GM18517 (cell line): ENCODE measurements at regions not wholly inside any gene's neighbourhood (a gene's known extent, or its start where the extent isn't known, plus 50 kb on each side); places are given as distances from the start of the nearest gene placed in this dataset.
"Not testable (repeated sequence)": the region's sequence is repeated elsewhere in the genome, so short reads cannot be mapped to it uniquely, and the experiment has no call there.

ENCODE experiments used
- ATAC-seq: cut with Tn5 transposase; IDR thresholded peaks from one replicate; pipeline ENCODE4 v1.9.1; 2021; ENCODE audit warnings: mild to moderate bottlenecking, moderate library complexity; ENCODE audit not compliant: unreplicated experiment

GRCh38 chrX:63285375-63285774 is 65.8 kb downstream of the SPIN4 start:
- no peak for ATAC-seq

DNA sequence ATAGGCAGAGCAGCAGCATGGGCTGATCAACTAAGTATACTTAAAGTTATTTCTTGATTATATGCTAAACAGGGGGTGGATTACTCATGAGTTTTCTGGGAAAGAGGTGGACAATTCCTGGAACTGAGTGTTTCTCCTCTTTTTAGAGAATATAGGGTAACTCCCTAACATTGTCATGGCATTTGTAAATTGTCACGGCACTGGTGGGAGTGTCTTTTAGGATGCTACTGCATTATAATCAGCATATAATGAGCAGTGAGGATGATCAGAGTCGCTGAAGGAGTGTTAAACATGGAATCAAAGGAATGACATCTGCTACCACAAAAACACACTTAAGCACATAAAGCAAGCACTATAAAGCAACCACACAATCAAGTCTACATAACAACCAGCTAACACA is 66.5 kb downstream of the SPIN4 start:
- ATAC-seq, result no peak

DNA sequence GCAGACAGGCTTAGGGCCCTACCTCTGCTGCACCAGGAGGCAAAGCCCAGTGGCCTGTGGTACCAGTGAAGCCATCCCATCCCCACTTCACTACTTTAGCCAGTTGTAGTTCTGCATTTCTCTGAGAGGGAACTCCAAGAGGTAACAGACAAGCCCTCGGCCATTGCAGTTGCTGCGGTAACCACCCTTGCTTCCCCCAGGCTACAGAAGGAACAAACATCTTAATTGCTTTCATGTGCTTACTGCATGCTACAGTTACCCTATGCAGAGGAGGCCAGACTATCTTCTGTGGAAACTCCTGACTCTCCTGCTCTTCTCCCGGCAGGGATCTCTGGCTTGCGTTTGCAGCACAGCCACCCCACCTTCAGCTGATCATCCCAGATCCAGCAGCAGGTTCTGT is 67.8 kb downstream of the SPIN4 start:
- no peak for ATAC-seq

DNA sequence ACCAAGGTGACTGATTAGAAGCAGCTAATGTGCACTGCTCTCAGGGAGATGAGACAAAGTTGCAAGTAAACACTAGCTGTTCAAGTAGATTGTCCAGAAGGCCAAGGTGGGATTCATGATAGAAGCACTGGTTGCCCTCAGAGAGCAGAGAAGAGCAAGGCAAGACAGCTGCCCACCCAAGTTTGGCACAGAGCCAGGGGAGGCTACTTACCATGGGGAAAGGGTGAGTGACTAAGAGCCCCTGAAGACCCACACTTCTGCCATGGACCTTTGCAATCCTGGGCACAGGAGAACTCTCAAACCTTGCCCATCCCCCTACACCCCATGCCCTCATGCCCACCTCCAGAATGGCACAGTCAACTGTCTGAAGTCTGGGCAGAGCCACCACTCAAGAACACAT is 68.3 kb downstream of the SPIN4 start:
- ATAC-seq, result no peak

DNA sequence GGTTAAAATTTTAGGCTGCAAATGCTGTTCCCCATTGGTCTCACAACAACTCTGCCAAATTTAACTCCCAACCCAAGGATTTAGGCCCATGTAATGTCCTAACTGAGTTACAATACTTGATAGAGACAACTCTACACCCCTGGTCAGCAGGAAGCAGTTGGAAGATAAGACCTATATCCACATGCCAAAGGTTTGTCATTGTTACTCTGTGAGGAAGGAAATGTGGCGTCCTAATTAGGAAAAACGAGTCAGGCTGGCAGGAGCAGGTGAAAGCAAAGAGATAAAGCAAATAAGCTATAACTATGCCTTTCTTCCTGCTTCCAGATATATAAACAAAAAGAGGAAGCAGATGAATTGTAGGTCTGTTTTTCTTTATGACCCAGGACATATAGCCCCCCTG is 69.1 kb downstream of the SPIN4 start:
- no peak for ATAC-seq

GRCh38 chrX:63281465-63281864 is 69.7 kb downstream of the SPIN4 start:
- no peak for ATAC-seq

GRCh38 chrX:63277394-63277793 is 73.7 kb downstream of the SPIN4 start:
- ATAC-seq, result not testable (repeated sequence)

- peak; percentile 60 for ATAC-seq
Measured at GRCh38 chrX:63275127-63275526, 76.0 kb downstream of the SPIN4 start.

DNA sequence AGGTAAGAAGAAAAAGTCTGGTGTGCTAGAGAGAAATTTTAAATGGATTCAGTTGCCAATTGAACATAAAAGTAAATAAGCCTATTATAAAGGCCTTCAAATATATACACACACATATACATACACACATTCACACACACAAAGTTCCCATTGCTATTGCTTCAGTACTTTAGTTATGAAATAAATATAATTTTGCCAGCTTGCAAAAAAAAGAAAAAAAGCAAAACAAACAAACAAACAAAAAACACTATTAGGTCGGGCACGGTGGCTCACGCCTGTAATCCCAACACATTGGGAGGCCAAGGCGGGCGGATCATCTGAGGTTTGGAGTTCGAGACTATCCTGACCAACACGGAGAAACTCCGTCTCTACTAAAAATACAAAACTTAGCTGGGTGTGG is 80.3 kb downstream of the SPIN4 start:
- no peak for ATAC-seq

DNA sequence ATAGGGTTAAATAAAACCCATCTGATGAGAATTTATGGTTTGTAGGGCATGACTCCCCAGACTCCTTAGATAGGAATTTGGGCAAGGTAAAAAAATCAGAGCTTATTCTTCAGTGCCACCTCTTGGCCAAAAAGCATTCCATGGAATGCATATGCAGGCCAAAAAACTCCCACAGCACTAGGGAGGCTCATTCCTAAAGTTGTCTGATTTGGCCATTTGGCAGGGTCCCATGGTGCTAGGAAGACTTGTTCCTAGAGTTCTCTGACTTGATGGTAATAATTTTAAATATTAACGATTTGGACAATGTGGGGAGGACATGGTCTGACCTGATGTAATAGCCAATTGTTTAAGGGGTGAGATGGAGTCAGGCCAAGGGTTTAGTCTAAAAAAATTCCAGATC is 93.0 kb downstream of the SPIN4 start:
- no peak for ATAC-seq

DNA sequence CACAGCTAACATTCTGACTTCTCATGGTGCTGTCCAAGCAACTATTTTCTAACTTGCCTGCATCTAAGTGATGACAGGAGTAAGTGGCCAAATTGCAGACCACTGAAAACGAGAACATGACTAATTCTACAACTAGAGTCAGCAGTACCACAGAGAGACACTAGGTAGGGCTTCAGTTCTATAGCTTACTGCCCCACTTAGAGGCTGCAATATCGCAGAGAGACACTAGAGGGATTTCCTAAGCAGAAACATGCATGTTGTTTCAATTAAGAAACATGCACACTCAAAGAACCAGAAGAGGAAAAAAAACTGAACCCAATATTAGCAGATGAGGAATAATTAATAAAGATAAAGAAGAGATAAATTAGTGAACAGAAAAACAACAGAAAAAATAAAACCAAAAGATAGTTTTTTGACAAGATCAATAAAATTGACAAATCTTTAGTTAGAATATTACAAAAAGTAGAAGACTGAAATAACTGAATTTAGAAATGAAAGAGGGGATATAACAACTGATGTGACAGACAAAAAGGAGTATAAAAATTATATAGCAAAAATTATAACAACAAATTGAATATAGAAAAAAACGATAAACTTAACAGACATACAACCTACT is 100.8 kb downstream of the SPIN4 start:
- peak; percentile 100 for ATAC-seq

DNA sequence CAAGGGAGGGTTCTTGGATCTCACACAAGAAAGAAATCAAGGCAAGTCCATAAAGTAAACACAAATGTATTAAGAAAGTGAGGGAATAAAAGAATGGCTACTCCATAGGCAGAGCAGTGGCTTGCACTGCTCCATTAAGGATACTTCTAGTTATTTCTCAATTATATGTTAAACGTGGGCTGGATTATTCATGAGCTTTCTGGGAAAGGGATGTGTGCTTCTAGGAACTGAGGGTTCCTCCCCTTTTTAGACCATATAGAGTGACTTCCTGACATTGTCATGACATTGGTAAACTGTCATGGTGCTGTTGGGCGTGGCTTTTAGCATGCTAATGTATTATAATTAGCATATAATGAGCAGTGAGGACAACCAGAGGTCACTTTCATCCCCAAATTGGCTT is 108.4 kb downstream of the SPIN4 start:
- ATAC-seq, result not testable (repeated sequence)

DNA sequence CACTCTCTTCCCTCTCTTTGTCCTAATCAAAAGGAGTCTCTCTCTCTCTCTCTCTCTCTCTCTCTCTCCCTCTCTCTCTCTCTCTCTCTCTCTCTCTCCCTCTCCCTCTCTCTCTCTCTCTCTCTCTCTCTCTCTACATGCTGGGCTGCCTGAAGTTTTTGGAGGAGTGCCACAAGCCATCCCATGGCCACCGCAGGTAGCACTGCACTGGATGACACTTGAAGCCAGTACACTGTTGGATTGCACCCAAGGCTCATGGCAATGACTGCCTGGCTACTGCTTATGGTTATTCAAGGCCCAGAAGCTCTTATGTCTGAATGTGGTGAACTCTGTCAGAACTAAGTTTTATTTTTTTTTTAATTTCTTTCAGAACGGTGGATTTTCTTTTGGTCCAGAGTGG is 115.2 kb downstream of the SPIN4 start:
- not testable (repeated sequence) for ATAC-seq

GRCh38 chrX:63233013-63233412 is 118.1 kb downstream of the SPIN4 start:
- ATAC-seq, result not testable (repeated sequence)

DNA sequence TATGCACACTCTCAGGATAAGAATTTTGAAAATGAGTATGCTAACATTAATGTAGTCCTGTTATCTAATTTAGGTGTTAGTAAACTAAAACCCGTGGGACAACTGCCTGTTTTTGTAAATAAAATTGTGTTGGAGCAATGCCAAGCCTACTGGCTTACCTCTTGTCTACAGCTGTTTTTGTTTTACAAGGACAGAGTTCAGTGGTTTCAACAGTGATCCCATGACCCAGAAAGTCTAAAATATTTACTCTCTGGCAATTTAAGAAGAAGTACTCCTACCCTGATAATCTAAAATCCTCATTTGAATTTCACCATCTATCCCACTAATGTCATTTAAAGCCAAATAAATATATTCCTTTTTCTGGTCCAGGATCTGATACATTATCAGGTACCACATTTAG is 132.9 kb downstream of the SPIN4 start:
- not testable (repeated sequence) for ATAC-seq

- not testable (repeated sequence) for ATAC-seq
Measured at GRCh38 chrX:63217549-63217948, 133.6 kb downstream of the SPIN4 start.

DNA sequence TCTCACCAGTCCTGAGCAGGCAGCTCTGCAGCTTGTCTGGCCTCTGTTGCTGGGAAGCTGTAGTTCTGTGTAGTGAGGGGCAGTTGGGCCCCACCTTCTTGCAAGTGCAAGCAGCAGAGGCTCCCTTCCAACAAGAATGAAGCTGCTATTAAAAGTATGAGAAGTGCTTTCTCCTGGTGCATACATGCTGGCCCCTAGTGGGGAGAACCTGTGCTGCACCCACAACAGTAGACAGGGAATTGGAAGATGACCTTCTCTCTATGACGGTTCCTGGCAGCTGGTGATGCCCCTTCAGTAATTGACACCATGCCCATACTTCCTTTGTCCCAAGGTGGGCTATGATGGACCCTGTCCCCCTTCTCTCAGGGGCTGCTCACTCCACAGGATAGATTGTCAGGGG is 141.5 kb downstream of the SPIN4 start:
- not testable (repeated sequence) for ATAC-seq

DNA sequence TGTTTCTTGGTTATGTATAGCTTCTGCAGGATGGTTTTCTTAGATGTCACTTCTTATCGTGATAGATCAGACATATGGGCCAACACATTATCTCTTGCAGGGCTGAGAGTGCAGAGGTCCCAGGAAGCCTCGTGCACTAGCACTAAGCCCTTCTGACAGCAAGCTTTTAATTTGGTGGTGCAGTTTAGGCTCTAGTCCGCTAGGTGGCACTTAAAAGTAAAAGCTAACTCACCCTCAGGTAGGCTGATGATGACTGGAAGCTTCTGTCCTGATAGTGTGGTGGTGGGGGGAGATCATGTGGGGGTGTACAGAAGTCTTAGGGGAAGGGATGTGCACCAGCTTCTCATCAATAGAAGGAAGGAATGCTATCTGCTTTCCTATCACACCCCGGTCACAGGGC is 142.0 kb downstream of the SPIN4 start:
- ATAC-seq, result not testable (repeated sequence)

GRCh38 chrX:63204266-63205074 is 146.7 kb downstream of the SPIN4 start:
- not testable (repeated sequence) for ATAC-seq

DNA sequence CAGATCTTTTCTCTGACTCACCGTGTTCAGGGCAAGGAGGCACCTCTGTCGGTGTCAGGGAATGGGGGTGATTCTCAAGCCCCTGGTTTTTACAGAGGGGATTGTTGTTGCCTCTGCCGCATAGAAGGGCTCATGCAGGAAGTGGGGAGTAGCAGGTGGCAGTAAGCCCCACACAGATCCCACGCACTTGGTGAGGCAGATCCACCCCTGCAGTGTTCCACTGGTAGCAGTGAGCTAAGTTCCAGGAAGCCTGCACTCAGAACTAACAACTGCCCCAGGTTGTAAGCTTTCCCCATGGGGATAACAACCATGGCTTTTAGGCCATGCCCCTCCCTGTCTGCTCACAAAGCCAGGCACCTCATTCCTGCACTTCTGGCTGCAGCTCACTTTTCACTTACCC is 149.1 kb downstream of the SPIN4 start:
- not testable (repeated sequence) for ATAC-seq

DNA sequence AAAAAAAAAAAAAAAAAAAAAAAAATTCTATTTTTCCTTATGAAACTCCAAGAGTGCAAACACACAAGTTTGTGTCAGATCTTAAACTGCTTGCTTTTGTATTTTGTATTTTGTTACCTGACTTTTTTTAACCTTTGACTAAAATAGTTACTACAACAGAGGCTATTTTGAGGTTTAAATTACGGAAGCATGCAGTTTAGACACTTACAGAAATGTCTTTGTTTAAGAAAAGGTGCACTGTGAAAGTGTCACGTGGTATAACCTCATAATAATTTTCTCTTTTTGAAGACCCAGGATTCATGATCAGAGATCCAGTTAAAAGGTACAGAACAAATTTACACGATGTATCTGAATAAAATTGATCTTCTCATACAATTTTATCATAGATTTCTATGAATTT is 152.4 kb downstream of the SPIN4 start:
- ATAC-seq, result not testable (repeated sequence)

DNA sequence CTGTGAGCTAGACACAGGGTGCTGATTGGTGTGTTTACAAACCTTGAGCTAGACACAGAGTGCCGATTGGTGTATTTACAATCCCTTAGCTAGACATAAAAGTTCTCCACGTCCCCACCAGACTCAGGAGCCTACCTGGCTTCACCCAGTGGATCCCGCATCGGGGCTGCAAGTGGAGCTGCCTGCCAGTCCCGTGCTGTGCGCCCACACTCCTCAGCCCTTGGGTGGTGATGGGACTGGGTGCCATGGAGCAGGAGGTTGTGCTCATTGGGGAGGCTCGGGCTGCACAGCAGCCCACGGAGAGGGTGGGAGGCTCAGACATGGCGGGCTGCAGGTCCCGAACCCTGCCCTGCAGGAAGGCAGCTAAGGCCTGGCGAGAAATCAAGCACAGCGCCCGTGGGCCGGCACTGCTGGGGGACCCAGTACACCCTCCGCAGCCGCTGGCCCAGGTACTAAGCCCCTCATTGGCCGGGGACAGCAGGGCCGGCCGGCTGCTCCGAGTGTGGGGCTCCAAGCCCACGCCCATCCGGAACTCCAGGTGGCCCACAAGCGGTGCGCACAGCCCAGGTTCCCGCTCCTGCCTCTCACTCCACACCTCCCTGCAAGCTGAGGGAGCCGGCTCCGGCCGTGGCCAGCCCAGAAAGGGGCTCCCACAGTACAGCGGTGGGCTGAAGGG is 158.6 kb downstream of the SPIN4 start:
- not testable (repeated sequence) for ATAC-seq
